GM12874 (cell line): ENCODE measurements at regions not wholly inside any gene's neighbourhood (a gene's known extent, or its start where the extent isn't known, plus 50 kb on each side); places are given as distances from the start of the nearest gene placed in this dataset.

ENCODE experiments used
- CTCF ChIP-seq: IDR thresholded peaks from 2 replicates; pipeline ENCODE4 v1.5.1; 2011; ENCODE audit warnings: low read depth, mild to moderate bottlenecking, control low read depth, low read length, moderate library complexity; ENCODE audit not compliant: insufficient read depth

- TF ChIP-seq CTCF, result no peak
These were observed 487.8 kb downstream of the KCNH5 start for GRCh38 chr14:62557416-62557815.

GRCh38 chr14:62558451-62558850 lies 486.8 kb downstream of the KCNH5 start:
- no peak for TF ChIP-seq CTCF

GRCh38 chr14:62585247-62585646 lies 460.0 kb downstream of the KCNH5 start:
- TF ChIP-seq CTCF, result no peak

- no peak for TF ChIP-seq CTCF
These were observed 452.4 kb downstream of the KCNH5 start for GRCh38 chr14:62592877-62593276.

GRCh38 chr14:62597143-62597542 lies 448.1 kb downstream of the KCNH5 start:
- no peak for TF ChIP-seq CTCF

- no peak for TF ChIP-seq CTCF
These were observed 445.5 kb downstream of the KCNH5 start for GRCh38 chr14:62599616-62600385.

- no peak for TF ChIP-seq CTCF
These were observed 442.5 kb downstream of the KCNH5 start for GRCh38 chr14:62602712-62603111.

GRCh38 chr14:62604524-62604923 lies 440.7 kb downstream of the KCNH5 start:
- TF ChIP-seq CTCF, result no peak
